ENCODE measurements at regions not wholly inside any gene's neighbourhood (a gene's known extent, or its start where the extent isn't known, plus 50 kb on each side); places are given as distances from the start of the nearest gene placed in this dataset.

DNA sequence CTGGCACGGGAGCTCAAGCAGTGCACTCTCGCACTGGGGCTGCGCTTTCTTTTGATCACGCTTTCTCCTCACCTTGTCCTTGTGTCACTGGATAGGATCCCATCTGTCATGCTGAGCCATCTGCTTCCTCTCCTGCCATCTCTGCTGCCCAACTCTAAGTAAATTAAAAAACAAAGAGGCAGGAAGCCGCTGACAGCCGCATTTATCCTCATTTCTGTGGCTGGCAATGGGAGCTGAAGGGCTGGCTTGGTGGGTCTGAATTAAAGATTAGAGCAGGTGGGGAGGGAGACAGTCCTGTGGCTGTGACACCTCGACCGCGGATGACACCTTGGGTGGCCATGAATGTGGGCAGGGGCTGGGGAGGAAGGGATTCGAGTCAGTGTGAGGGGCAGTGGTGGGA, 159.2 kb upstream of the ALDH1B1 start:
- Histone ChIP-seq H2AFZ (no peak overlapping the region), H3F3A (replicated peaks; ENCODE audit: low read depth) (no peaks in the 10 kb centered on the region), H3K4me2 (no peak overlapping the region), H3K9me2 (ENCODE audit: insufficient read depth) (no peaks in the 10 kb centered on the region), H3K4me1 (ENCODE audit: insufficient read depth) (peaks cover 8% of the 10 kb centered on the region), H3K27me3 (ENCODE audit: insufficient read depth) (peaks cover 16% of the 10 kb centered on the region), H4K20me1 (replicated peaks; ENCODE audit: insufficient read depth) (no peaks in the 10 kb centered on the region; the same call in 1 of the 2 replicates), H3K27ac (ENCODE audit: low read depth) (no peak overlapping the region), H3K4me3 (no peak overlapping the region), H3K36me3 (ENCODE audit: insufficient read depth) (no peaks in the 10 kb centered on the region), H3K79me2 (replicated peaks; ENCODE audit: insufficient read depth) (no peaks in the 10 kb centered on the region)
- TF ChIP-seq ZNF331 (CRISPR knock-in tag; IDR thresholded peaks at IDR 0.05; ENCODE audit: low read depth) (no peak), ZNF114 (CRISPR knock-in tag; IDR thresholded peaks at IDR 0.05) (no peak), CTCF (conservative IDR thresholded peaks at IDR 0.05; ENCODE audit: low read depth in 2 of 2) (no peak), STAT1 (IDR thresholded peaks at IDR 0.05; ENCODE audit: unreplicated experiment) (no peak), JUNB (IDR thresholded peaks at IDR 0.05; ENCODE audit: unreplicated experiment) (no peak), POLR2AphosphoS5 (IDR thresholded peaks at IDR 0.05; ENCODE audit: low read depth) (no peak), EZH2phosphoT487 (IDR thresholded peaks at IDR 0.05; ENCODE audit: unreplicated experiment) (no peak), ZNF462 (CRISPR knock-in tag; IDR thresholded peaks at IDR 0.05) (no peak), REST (IDR thresholded peaks at IDR 0.05; ENCODE audit: unreplicated experiment) (no peak), CREB1 (CRISPR knock-in tag; IDR thresholded peaks at IDR 0.05; ENCODE audit: low read depth) (no peak), EZH2 (IDR thresholded peaks at IDR 0.05; ENCODE audit: low read depth, unreplicated experiment) (no peak), ETS1 (IDR thresholded peaks at IDR 0.05) (no peak), NANOG (IDR thresholded peaks at IDR 0.05; ENCODE audit: borderline replicate concordance) (no peak)
- no peaks in the 10 kb centered on the region for H3K36me3 Mint-ChIP-seq (ENCODE audit: low read depth)
- H3K4me3 Mint-ChIP-seq = no peak overlapping the region
- H3K4me1 Mint-ChIP-seq = peaks cover 14% of the 10 kb centered on the region
- ATAC-seq (no peak), DNase-seq (ENCODE audit: low spot score) (no peak)
- H3K9me3 Mint-ChIP-seq = no peaks in the 10 kb centered on the region
- peaks cover 9% of the 10 kb centered on the region for H3K27me3 Mint-ChIP-seq (ENCODE audit: insufficient read depth, low read depth, poor library complexity)
- H3K27ac Mint-ChIP-seq = no peak overlapping the region

Measured in GM23338 (cell line).